Activated naive CD8-positive, alpha-beta T cell (primary cell): ENCODE measurements at regions not wholly inside any gene's neighbourhood (a gene's known extent, or its start where the extent isn't known, plus 50 kb on each side); places are given as distances from the start of the nearest gene placed in this dataset.

ENCODE experiments used
- H3K27ac Mint-ChIP-seq: one replicate; pipeline ENCODE4 v1.8.0; 2021; ENCODE audit warnings: mixed read lengths
- H3K27me3 Mint-ChIP-seq: one replicate; pipeline ENCODE4 v1.8.0; 2021; ENCODE audit warnings: mixed read lengths
- H3K36me3 Mint-ChIP-seq: one replicate; pipeline ENCODE4 v1.8.0; 2021; ENCODE audit warnings: mixed read lengths
- H3K4me1 Mint-ChIP-seq: one replicate; pipeline ENCODE4 v1.8.0; 2021; ENCODE audit warnings: low read depth, mixed read lengths
- H3K4me3 Mint-ChIP-seq: one replicate; pipeline ENCODE4 v1.8.0; 2021; ENCODE audit warnings: mild to moderate bottlenecking, mixed read lengths
- H3K9me3 Mint-ChIP-seq: one replicate; pipeline ENCODE4 v1.8.0; 2021; ENCODE audit warnings: low read depth, mixed read lengths

DNA sequence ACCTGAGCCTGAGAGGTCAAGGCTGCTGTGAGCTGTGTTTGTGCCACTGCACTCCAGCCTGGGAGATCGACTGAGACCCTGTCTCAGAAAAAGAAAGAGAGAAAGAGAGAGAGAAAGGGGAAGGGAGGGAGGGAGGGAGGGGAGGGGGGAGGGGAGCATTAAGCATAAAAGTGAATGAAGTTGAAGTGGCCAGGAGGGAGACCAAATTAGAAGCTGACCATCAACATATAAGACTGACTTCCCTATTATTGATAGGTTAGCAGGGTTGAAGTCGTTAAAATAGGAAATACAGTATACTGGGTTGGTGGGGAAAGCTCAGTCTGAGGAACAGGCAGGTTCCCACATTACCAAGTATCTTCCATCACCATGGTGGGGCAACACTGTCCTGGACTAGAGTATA lies 117.1 kb upstream of the MKLN1 start:
- Mint-ChIP-seq H3K27me3 (no peaks in the 10 kb centered on the region), H3K9me3 (no peaks in the 10 kb centered on the region), H3K36me3 (no peaks in the 10 kb centered on the region), H3K4me3 (no peak overlapping the region), H3K27ac (no peak overlapping the region), H3K4me1 (no peaks in the 10 kb centered on the region)

DNA sequence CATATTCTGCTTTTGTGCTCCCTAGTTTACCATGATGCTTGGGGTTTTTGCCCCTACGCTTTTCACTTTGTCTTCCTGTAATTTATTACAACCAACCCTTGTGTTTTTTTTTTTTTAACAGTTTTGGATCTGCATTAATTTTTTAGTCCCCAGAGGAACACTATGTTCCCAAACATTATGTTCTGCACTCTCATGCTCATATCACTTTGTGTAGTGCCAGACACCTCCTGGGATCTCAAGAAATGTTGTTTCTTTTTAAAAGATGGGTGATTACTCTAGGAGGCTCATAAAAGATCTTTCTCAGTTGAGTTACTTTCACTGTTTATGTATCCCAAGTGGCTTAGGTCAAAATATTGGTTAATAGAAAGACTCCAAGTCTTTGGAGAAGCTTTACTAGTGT lies 116.2 kb upstream of the MKLN1 start:
- H3K27me3 Mint-ChIP-seq, result no peaks in the 10 kb centered on the region
- no peak overlapping the region for H3K4me3 Mint-ChIP-seq
- no peaks in the 10 kb centered on the region for H3K9me3 Mint-ChIP-seq
- no peaks in the 10 kb centered on the region for H3K4me1 Mint-ChIP-seq
- no peaks in the 10 kb centered on the region for H3K36me3 Mint-ChIP-seq
- H3K27ac Mint-ChIP-seq, result peak overlapping the region; percentile 18

DNA sequence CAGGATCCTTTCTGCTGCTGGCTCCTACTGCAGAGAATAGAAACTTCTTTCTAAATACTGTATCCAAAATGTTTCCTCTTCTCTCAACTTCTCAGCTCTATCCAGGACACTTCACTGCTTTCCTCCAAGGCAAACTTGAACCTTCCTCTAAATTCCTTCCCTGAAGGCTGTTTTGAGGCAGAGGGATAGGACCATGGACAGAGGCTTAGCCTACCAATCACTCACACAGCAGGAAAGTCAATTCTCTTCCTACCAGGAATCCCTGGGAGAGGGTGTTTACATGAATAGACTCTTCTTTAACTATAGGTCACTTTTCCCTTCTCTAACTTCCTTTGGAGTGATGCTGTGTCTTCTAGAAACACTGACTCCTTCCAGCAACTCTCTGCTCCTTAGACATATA lies 115.6 kb upstream of the MKLN1 start:
- no peaks in the 10 kb centered on the region for H3K4me1 Mint-ChIP-seq
- no peak overlapping the region for H3K27ac Mint-ChIP-seq
- H3K36me3 Mint-ChIP-seq, result no peaks in the 10 kb centered on the region
- H3K27me3 Mint-ChIP-seq, result no peaks in the 10 kb centered on the region
- H3K9me3 Mint-ChIP-seq, result no peaks in the 10 kb centered on the region
- no peak overlapping the region for H3K4me3 Mint-ChIP-seq

DNA sequence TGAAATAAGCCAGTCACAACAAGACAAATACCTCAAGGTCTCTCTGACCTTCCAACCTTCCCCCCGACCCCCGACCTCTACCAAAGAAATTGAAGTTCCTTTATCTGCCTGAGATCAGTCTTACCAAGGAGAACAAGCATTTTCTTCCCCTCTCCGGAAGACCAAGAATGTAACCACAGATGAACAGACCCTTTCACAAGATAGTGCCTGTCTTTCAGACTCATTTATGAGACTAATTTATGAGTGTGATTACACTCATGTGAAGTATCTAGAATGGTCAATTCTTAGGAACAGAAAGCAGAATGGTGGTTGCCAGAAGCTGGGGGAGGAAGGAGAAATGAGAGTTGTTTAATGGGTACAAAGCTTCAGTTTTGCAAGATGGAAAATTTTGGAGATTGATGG lies 108.9 kb upstream of the MKLN1 start:
- H3K27ac Mint-ChIP-seq, result no peak overlapping the region
- H3K4me3 Mint-ChIP-seq, result no peak overlapping the region
- H3K36me3 Mint-ChIP-seq, result no peaks in the 10 kb centered on the region
- no peaks in the 10 kb centered on the region for H3K27me3 Mint-ChIP-seq
- peaks cover 6% of the 10 kb centered on the region for H3K9me3 Mint-ChIP-seq
- peaks cover 17% of the 10 kb centered on the region for H3K4me1 Mint-ChIP-seq

DNA sequence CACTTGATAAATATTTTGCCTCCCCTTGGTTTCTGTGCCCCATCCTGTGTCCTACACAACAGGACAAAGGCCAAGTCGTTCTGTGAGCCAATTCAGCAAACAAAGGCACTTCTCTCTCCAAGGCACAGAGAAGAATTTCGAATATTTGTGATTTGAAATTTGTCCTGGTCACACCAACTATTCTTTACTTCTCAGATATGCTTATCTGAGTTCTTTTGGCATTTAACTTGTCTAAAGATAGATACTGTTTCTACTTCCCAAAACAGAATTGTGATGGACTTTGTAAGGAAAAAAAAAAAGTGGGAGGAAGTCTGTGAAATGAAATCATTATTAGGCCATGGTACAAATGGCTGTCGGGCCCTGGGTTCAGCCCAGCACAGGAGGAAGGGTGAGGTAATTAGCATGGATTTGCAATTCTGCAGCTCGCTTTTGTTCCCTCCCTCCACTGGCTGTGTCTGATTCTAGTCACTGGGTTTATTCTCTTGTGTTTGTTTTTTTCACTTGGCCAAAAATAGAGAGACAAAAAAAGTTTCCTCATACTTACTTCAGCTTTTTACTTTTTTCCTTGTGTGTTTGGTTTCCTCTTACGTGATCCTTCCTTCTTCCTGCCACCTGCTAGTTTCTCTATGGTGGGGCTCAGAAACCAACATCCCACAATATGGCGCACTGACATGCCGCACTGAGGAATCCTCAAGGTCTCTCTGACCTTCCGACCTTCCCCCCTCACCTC lies 108.2 kb upstream of the MKLN1 start:
- Mint-ChIP-seq H3K9me3 (peaks cover 6% of the 10 kb centered on the region), H3K36me3 (no peaks in the 10 kb centered on the region), H3K4me1 (peaks cover 17% of the 10 kb centered on the region), H3K4me3 (no peak overlapping the region), H3K27ac (no peak overlapping the region), H3K27me3 (no peaks in the 10 kb centered on the region)

DNA sequence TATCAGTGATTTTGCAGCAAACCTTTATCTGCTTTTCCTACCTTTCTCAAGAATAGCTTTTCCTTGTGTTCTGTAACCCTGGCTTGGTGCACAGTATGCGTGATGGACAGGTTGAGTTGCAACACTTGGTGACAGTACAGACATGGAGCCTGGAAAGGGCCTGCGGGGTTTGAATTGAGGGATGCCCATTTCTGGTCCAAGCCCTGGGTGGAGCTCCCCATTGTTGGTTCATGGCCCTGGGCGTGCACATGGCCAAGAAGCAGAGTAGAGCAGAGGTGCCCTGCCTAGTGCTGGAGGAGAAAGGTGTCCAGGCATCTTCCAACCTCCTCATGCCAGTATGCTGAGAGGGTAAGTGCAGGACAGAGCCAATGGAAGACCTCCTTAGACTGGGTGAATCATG lies 106.6 kb upstream of the MKLN1 start:
- Mint-ChIP-seq H3K27ac (no peak overlapping the region), H3K4me3 (no peak overlapping the region), H3K9me3 (peaks cover 6% of the 10 kb centered on the region), H3K36me3 (no peaks in the 10 kb centered on the region), H3K27me3 (no peaks in the 10 kb centered on the region), H3K4me1 (peaks cover 17% of the 10 kb centered on the region)

DNA sequence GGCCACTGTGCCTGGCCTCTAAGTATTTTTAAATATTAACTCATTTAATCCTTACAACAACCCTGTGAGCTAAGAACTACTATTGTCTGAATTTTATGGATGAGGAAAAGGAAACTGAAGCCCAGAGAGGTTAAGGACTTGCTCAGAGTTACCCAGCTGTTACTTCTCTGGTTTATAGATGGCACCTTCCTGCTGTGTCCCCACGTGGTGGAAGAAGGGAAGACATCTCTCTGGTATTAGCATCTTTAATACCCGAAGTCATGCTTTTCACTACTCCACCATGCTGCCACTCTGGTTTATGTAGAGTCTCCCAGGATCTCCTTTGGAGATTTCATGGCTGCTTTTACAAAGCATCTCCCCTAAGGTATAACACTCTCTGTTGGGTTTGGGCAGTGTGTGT lies 105.5 kb upstream of the MKLN1 start:
- Mint-ChIP-seq H3K4me3 (no peak overlapping the region), H3K4me1 (peaks cover 22% of the 10 kb centered on the region), H3K9me3 (peaks cover 6% of the 10 kb centered on the region), H3K27me3 (no peaks in the 10 kb centered on the region), H3K36me3 (no peaks in the 10 kb centered on the region), H3K27ac (no peak overlapping the region)

DNA sequence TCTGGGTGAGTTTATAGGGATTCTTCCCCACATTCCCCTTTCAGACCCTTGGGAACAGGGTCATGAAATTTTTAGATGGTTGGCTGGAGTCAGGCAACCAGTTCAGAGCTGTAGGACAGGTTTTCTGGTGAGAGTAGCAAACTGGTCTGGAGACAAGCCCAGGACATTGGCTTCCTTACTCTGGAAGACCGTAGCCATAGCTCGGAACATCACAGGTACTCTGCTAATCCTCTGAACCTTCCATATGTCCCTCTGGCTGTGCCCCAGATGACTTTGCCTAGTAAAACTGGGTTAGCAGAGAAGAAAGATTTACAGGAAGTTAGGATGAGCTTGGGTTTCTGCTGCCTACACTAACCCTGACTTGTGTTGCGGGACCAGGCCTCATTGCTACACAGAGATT lies 104.5 kb upstream of the MKLN1 start:
- Mint-ChIP-seq H3K36me3 (no peaks in the 10 kb centered on the region), H3K9me3 (no peaks in the 10 kb centered on the region), H3K27me3 (no peaks in the 10 kb centered on the region), H3K27ac (no peak overlapping the region), H3K4me1 (peaks cover 21% of the 10 kb centered on the region), H3K4me3 (no peak overlapping the region)

DNA sequence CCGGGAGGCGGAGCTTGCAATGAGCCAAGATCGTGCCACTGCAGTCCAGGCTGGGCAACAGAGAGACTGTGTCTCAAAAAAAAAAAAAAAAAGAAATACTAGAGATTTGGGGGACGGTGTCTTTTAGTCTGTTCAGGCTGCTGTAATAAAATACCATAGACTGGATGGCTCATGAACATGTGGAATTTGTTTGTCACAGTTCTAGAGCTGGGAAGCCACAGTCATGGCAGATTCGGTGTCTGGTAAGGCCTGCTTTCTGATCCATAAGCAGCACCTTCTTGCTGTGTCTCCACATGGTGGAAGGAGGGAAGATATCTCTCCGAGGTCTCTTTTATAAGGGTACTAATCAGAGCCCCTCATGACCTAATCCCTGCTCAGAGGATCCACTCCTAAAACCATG lies 102.7 kb upstream of the MKLN1 start:
- H3K36me3 Mint-ChIP-seq, result no peaks in the 10 kb centered on the region
- no peaks in the 10 kb centered on the region for H3K27me3 Mint-ChIP-seq
- H3K27ac Mint-ChIP-seq, result no peak overlapping the region
- no peaks in the 10 kb centered on the region for H3K9me3 Mint-ChIP-seq
- H3K4me3 Mint-ChIP-seq, result no peak overlapping the region
- H3K4me1 Mint-ChIP-seq, result peaks cover 8% of the 10 kb centered on the region

DNA sequence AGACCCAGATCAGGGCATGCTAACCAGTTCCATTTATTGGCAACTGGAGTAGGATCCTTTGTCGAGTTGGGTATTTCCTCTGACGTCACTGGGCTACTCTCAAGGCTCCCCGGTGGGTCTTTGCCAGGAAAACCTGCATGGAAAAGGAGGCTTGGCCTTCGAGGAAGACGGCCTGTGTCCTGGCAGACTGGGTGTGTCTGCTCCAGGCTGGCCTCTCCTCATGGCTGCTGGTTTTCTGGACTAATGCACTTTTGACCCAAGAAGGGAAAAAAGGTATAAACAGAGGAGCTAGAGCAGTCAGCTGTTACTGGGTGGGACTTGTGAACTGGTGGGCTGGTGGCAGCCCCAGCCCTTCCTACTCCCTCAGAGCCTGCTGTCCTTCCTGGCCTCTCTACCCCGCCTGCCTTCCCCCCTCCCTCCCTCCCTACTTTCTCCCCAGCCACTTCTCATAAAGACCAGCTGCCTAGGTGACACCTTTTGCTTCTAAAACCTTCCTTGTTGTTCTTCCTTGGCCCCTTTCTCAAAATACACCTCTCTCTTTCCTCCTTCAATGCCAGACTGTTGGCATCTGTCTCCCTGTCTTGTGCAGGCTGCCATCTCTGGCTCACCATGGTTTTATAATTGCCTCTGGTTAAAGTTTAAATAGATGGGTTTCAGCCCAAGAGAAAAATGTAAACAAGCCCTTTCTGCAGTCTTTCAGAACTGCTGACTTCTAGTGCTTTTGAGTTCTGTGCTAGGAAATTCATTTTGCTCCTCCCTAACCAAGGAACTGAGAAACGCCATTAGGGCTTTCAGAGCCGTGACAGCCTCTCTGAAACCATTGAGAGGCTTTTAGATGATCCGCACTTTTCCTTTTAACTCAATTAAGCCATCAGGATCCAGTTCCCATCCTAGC lies 101.8 kb upstream of the MKLN1 start:
- H3K9me3 Mint-ChIP-seq, result no peaks in the 10 kb centered on the region
- H3K27ac Mint-ChIP-seq, result no peak overlapping the region
- H3K36me3 Mint-ChIP-seq, result no peaks in the 10 kb centered on the region
- peaks cover 10% of the 10 kb centered on the region for H3K4me1 Mint-ChIP-seq
- H3K4me3 Mint-ChIP-seq, result no peak overlapping the region
- no peaks in the 10 kb centered on the region for H3K27me3 Mint-ChIP-seq

DNA sequence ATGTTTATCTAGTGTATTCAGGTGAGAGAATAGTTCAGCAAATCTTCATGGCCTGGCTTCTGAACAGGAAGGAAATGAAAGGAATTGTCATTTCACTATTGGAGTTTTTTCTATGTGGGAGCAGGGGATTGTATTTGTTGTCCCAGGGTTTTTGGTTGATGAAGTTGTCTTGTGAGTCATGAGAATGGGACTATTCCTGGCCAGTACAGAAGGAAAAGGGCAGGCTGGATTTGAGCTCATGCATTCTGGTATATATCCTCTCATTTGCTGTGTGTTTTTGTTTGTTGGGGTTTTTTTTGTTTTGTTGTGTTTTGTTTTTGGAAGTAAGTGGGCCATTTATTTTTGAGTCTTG lies 101.2 kb upstream of the MKLN1 start:
- no peaks in the 10 kb centered on the region for H3K36me3 Mint-ChIP-seq
- H3K9me3 Mint-ChIP-seq, result no peaks in the 10 kb centered on the region
- no peak overlapping the region for H3K4me3 Mint-ChIP-seq
- peaks cover 16% of the 10 kb centered on the region for H3K4me1 Mint-ChIP-seq
- H3K27me3 Mint-ChIP-seq, result no peaks in the 10 kb centered on the region
- no peak overlapping the region for H3K27ac Mint-ChIP-seq

DNA sequence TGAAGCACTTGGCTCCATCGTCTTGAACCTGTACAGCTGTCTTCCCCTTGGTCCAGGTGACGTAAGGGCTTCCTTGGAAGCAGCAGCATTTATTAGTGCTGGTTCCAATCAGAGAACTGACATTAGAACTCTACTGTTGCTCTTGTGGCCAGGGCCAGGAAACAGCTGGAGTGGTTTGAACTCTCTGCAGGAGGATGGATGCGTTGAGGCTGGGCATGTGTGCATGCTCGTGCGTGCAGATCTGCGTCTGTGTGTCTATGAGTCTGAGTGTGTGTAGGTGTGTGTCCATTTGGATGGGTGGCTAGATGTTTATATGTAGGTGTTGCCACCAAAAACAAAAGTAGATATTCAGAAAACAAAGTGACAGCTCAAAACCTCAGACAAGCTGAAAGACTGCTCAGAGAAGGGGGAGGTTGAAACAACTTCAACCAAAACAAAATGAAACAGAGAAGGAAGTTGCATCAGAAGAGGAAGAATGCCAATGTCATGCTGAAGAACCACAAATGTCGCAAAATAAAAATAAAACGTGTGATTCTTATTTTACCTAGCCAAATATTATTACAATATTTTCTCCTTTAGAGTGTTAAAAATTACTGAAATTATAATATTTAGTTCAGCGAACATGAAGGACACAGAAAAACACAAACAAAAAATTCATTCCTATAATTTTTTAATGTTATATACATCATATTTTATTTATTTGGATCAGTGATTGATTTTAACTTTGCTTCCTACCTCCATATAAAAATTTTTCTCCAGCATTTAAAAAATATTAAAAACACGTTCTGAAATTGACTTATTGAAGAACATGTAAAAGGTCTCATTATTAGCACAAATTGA lies 96.1 kb upstream of the MKLN1 start:
- H3K36me3 Mint-ChIP-seq, result no peaks in the 10 kb centered on the region
- H3K27me3 Mint-ChIP-seq, result no peaks in the 10 kb centered on the region
- peak overlapping the region; percentile 92 for H3K27ac Mint-ChIP-seq
- H3K4me1 Mint-ChIP-seq, result peaks cover 44% of the 10 kb centered on the region
- peak overlapping the region; percentile 71 for H3K4me3 Mint-ChIP-seq
- no peaks in the 10 kb centered on the region for H3K9me3 Mint-ChIP-seq

DNA sequence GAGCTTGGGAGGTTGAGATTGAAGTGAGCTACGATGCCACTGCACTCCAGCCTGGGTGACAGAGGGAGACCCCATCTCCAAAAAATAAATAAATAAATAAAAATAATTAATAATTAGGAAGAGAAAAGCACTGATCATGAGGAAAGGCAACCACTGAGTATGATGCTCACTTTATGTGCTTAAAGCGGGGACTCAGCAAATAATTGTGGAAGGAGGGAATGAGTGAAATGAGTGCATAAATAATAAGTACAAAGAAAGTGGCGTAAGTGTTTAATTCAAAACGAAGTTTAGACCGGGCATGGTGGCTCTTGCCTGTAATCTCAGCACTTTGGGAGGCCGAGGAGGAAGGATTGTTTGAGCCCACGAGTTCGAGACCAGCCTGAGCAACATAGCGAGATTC lies 94.9 kb upstream of the MKLN1 start:
- peaks cover 53% of the 10 kb centered on the region for H3K4me1 Mint-ChIP-seq
- H3K4me3 Mint-ChIP-seq, result no peak overlapping the region
- no peaks in the 10 kb centered on the region for H3K36me3 Mint-ChIP-seq
- no peaks in the 10 kb centered on the region for H3K9me3 Mint-ChIP-seq
- H3K27me3 Mint-ChIP-seq, result no peaks in the 10 kb centered on the region
- peak overlapping the region; percentile 92 for H3K27ac Mint-ChIP-seq

DNA sequence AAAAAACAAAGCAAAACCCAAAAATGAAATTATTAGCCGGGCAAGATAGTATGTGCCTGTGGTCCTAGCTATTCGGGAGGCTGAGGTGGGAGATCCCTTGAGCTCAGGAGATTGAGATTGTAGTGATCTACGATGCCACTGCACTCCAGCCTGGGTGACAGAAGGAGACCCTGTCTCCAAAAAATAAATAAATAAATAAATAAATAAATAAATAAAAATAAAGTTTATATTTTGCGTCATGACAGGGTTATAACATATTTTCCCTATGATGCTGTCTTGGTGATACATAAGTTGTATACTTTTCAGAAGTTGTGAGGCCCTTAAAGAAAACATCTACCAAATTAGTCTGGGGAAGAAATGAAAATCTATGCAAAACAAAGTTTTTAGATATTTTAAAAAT lies 94.5 kb upstream of the MKLN1 start:
- Mint-ChIP-seq H3K27ac (peak overlapping the region; percentile 51), H3K36me3 (no peaks in the 10 kb centered on the region), H3K9me3 (no peaks in the 10 kb centered on the region), H3K27me3 (no peaks in the 10 kb centered on the region), H3K4me3 (no peak overlapping the region), H3K4me1 (peaks cover 57% of the 10 kb centered on the region)
